ENCODE measurements at regions not wholly inside any gene's neighbourhood (a gene's known extent, or its start where the extent isn't known, plus 50 kb on each side); places are given as distances from the start of the nearest gene placed in this dataset.

GRCh38 chr3:148070041-148070440 lies 627.7 kb upstream of the AGTR1 start:
- Histone ChIP-seq H3K4me1 (no peaks in the 10 kb centered on the region), H3K27ac (no peak overlapping the region), H3K9me3 (no peaks in the 10 kb centered on the region), H3K4me2 (no peak overlapping the region), H3K4me3 (no peak overlapping the region)
- FAIRE-seq (no peak), DNase-seq (ENCODE audit: low read depth in 1 of 2, low spot score in 1 of 2) (no peak), ATAC-seq (no peak)
- TF ChIP-seq SMC3 (IDR thresholded peaks at IDR 0.05) (no peak), HOXB13 (CRISPR knock-in tag; IDR thresholded peaks at IDR 0.05; ENCODE audit: low read depth) (no peak), USF2 (IDR thresholded peaks at IDR 0.05) (no peak), HMGXB4 (CRISPR knock-in tag; IDR thresholded peaks at IDR 0.05; ENCODE audit: borderline replicate concordance) (no peak), ZSCAN20 (CRISPR knock-in tag; IDR thresholded peaks at IDR 0.05) (no peak), RCOR1 (IDR thresholded peaks at IDR 0.05; ENCODE audit: low read depth, low read length) (no peak), ZC3H11A (IDR thresholded peaks at IDR 0.05) (no peak), ZNF302 (CRISPR knock-in tag; IDR thresholded peaks at IDR 0.05) (no peak), KDM1A (IDR thresholded peaks at IDR 0.05; ENCODE audit: low read depth) (no peak), TFCP2L1 (CRISPR knock-in tag; IDR thresholded peaks at IDR 0.05) (no peak), ATOH8 (CRISPR knock-in tag; IDR thresholded peaks at IDR 0.05; ENCODE audit: low read depth) (no peak), RAD21 (conservative IDR thresholded peaks at IDR 0.05 in 1 of 2, IDR thresholded peaks at IDR 0.05 in 1 of 2) (no peak), MAZ (IDR thresholded peaks at IDR 0.05; ENCODE audit: borderline replicate concordance, low read depth, low read length) (no peak), HEYL (CRISPR knock-in tag; IDR thresholded peaks at IDR 0.05) (no peak), JUNB (IDR thresholded peaks at IDR 0.05) (no peak), FOSL2 (IDR thresholded peaks at IDR 0.05) (no peak), FOSL2 (CRISPR knock-in tag; IDR thresholded peaks at IDR 0.05) (no peak), CEBPB (IDR thresholded peaks at IDR 0.05) (no peak)
- WGBS (ENCODE audit: missing lambda C conversion rate), result 77% methylated on average over 3 of the region's 3 CpGs
- ChIA-PET POLR2A (no interaction called here), CTCF (no interaction called here)

GRCh38 chr3:148073721-148074456 lies 623.8 kb upstream of the AGTR1 start:
- DNase-seq (ENCODE audit: low read depth in 1 of 2, low spot score in 1 of 2) (no peak), FAIRE-seq (no peak), ATAC-seq (no peak)
- H3K4me3 ChIP-seq, result no peak overlapping the region
- H3K4me2 ChIP-seq, result no peak overlapping the region
- TF ChIP-seq MAX (IDR thresholded peaks at IDR 0.05) (no peak), TP53 (CRISPR knock-in tag; IDR thresholded peaks at IDR 0.05) (no peak), CBX8 (IDR thresholded peaks at IDR 0.05) (no peak), PHF8 (IDR thresholded peaks at IDR 0.05; ENCODE audit: borderline replicate concordance, low read depth) (no peak), TFCP2L1 (CRISPR knock-in tag; IDR thresholded peaks at IDR 0.05) (no peak), RAD21 (conservative IDR thresholded peaks at IDR 0.05 in 1 of 2, IDR thresholded peaks at IDR 0.05 in 1 of 2) (no peak), ZFP36 (IDR thresholded peaks at IDR 0.05; ENCODE audit: borderline replicate concordance, partially characterized antibody) (no peak), KDM1A (IDR thresholded peaks at IDR 0.05; ENCODE audit: low read depth) (no peak), FOXS1 (CRISPR knock-in tag; IDR thresholded peaks at IDR 0.05) (no peak), RNF2 (IDR thresholded peaks at IDR 0.05; ENCODE audit: borderline replicate concordance, low read depth) (no peak), USF2 (IDR thresholded peaks at IDR 0.05) (no peak), SMC3 (IDR thresholded peaks at IDR 0.05) (no peak), POLR2AphosphoS2 (conservative IDR thresholded peaks at IDR 0.05; ENCODE audit: low read length) (no peak), KDM5A (IDR thresholded peaks at IDR 0.05) (no peak)
- ChIA-PET CTCF (interaction anchor here (0.6 to 0.8 kb wide), 2 partner anchors 40 to 519 kb away, joined by 3 read pairs; no protein-coding TSS in a partner anchor), POLR2A (no interaction called here)
- H3K9me3 ChIP-seq, result no peaks in the 10 kb centered on the region
- no peak overlapping the region for H3K27ac ChIP-seq
- H3K4me1 ChIP-seq, result no peaks in the 10 kb centered on the region
- 37% methylated on average over 4 of the region's 4 CpGs for WGBS (ENCODE audit: missing lambda C conversion rate)
